GM21619 (cell line): ENCODE measurements at regions not wholly inside any gene's neighbourhood (a gene's known extent, or its start where the extent isn't known, plus 50 kb on each side); places are given as distances from the start of the nearest gene placed in this dataset.

Experiments used
- ATAC-seq: cut with Tn5 transposase; IDR thresholded peaks from one replicate; pipeline ENCODE4 v1.9.1; 2021; ENCODE audit not compliant: unreplicated experiment

DNA sequence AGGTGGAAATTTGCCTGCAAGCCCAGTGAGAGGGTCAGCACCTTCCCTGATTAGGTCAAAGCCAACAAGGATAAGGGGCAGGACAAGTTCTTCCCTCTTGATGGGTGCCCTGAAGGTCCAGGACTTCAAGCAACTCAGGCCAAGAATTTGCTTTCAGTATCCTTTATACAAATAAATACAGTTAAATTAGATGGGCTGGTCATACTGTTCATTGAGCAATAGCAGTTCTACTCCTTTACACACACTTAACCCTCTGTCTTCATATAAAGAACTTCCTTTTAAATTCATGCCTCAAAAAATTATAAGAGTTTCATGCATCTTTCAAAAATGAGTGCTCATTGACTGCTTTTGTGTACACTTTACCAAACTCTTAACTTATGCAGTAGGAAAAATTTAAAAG lies 392.0 kb downstream of the SPRY1 start:
- ATAC-seq: no peak

- ATAC-seq: no peak
These were observed 394.1 kb downstream of the SPRY1 start for GRCh38 chr4:123790681-123791080.

GRCh38 chr4:123802082-123802645 lies 405.6 kb downstream of the SPRY1 start:
- no peak for ATAC-seq

DNA sequence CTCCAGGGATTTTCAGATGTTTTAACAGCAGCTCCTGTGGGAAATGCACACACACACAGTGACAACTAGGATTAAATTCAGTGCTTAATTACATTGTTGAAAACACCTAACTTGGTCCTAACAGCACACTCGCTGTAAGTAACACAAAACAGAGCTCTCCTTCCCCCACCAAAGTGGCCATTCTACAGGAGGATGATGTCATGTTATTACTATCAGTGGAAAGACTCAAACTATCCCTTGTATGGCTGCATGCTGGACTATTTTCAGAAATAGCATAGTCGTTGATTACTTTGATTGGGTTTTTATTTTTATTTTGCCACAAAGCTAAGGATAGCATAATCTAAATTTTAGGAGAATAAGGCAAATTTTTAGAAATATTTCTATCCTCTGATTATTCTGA lies 406.3 kb downstream of the SPRY1 start:
- ATAC-seq: no peak

DNA sequence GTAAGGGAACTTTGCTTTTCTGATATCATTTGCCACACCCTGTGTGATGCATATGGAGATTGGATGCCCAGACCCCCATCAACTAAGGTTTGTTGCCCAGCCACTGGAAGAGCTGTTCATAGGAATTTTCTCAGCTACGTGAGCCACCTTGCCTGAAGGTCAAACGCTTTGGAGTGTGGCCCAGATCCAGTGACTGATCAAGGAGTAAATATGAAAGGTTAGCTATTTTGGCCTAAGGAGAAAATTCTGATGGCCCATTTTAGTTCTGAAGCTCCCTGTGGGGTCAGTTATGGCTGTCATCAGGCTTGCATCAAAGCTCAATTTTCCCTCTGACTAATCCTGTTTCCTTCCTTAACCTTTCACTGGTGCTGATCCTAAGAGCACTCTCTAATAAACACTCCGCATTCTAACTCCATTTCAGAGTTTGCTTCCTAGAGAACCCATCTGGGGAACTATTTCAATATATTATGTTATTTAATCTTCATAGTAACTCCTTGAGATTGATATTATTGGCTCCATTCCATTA lies 407.7 kb downstream of the SPRY1 start:
- no peak for ATAC-seq

GRCh38 chr4:123806056-123806455 lies 409.5 kb downstream of the SPRY1 start:
- no peak for ATAC-seq

DNA sequence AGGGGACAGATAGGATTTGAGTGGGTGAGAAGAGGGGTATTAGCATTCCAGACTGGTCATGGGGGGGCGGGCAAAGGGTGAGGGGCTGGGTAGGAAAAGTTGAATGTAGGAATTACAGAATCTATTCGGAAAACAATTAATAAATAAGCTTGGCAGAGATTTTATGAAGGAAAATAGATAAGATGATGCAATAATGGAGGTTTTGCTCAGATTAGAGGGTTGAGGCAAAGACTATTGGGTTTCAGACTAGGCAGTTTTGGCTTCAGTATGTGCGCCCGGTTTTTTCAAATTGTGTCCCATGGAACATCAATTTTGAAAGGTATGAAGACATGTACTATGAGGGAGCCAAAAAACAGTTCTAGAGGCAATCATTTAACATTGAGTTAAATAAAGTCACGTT lies 410.6 kb downstream of the SPRY1 start:
- no peak for ATAC-seq

DNA sequence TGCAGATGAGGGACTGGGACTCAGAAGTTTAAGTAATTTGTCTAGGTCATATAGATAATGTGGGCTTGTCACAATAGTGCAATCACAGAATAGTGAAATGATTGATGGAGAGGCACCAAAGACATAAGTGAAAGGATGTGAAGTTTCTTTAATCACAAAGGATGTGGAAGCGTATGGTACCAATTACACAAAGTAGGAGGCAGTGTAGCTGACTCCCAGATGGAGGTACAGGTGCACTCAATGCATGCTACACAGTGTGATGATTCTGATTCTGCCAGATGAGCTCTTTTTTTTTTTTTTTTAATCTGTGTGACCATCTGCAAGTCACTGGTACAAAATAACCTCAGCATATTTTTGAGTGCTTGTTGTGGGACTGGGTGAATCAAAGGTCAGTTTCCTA lies 411.3 kb downstream of the SPRY1 start:
- ATAC-seq: no peak

DNA sequence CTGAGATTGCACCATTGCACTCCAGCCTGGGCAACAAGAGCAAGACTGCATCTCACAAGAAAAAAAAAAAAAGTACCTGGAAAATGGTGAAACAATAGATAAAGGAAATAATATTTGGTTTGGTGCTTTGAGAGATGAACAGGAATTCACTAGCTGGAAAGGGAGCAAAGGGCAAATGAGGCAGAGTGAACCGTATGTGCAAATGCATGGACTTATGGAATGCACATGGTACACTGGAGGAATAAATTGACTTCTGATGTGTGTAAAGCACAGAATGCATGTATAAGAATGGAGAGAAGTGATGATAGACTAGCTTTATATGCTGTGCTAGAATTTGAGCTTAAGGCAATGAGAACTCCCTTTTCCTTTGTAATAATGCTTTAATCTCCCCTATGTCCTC lies 413.3 kb downstream of the SPRY1 start:
- no peak for ATAC-seq

DNA sequence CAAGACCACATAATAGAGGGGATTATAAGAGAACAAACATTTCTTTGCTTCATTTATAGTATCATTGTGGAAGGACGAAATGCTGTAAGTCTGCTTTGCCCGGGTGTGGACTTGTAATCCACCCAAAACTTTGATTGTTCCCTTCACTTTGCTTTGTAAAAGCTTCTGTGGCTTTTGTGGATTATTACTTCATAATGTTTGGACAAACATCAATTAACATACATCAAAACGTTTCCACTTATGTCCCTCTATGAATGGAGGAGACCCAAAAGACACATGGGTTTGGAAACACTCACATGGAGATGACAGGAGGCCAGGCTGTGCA lies 415.4 kb downstream of the SPRY1 start:
- ATAC-seq: no peak

DNA sequence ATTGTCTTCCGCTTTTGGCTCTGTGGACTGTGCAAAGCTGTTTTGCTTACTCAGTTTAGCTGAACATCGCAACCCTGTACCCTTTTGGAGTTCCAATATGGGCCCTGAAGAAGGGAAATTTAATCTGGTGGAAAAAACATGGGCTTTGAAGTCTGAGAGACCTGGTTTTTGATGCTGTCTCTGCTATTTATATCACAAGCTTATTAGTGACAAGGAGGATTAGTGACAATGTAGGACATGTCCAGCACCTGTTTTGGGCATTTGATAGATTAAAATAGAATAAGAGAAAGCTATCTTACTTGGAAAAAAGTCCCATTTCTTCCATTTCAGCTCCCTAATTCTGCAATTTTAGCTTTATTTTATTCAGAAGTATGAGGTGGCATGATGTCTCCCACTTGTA lies 417.3 kb downstream of the SPRY1 start:
- ATAC-seq: no peak

GRCh38 chr4:123816462-123816861 lies 419.9 kb downstream of the SPRY1 start:
- no peak for ATAC-seq

GRCh38 chr4:123817025-123817688 lies 420.6 kb downstream of the SPRY1 start:
- ATAC-seq: no peak

DNA sequence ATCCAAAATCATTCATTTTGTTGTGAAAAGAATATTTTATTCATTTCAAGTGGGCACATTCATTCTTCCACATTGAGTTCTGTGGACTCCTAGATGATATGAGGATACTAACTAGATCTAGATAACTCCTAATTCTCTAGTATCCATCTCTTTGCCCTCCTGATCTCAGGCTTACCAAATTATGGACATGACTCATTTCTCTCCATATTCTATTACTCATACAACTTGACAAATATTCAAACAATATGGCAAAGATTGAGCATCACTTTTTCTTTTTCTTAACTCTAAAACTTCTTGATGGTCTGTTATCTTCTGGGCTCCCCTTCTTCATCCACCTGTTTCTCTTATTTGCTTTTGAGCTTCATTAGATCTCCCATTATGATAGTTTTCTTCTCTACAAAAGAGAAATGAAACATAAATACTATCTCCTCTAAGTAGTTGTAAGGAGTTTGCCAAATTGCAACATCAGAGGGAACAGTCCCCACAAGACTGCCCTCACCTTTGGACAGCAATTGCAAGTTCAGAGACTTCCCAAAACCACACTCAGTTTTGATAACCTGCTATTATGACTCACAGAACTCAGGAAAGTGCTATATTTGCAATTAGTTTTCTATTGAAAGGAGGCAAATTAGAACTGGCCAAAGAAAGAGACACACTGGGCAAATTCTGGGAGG lies 422.9 kb downstream of the SPRY1 start:
- ATAC-seq: no peak

- ATAC-seq: no peak
These were observed 425.3 kb downstream of the SPRY1 start for GRCh38 chr4:123821861-123822260.

GRCh38 chr4:123822353-123822752 lies 425.8 kb downstream of the SPRY1 start:
- ATAC-seq: no peak

DNA sequence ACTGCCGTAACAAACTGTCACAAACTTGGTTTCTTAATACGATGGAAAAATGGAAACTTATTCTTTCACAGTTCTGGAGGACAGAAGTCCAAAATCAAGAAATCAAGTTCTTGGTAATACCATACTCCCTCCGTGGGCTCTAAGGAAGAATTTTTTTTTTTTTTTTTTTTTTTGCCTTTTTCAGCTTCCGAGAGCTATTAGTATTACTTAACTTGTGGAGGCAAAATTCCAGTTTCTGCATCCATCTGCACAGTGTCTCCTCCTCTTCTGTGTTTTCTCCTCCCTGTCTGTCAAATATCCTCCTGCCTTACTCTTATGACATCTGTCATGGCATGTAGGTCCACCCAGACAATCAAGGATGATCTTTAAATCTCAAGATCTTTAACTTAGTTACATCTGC lies 426.6 kb downstream of the SPRY1 start:
- no peak for ATAC-seq

DNA sequence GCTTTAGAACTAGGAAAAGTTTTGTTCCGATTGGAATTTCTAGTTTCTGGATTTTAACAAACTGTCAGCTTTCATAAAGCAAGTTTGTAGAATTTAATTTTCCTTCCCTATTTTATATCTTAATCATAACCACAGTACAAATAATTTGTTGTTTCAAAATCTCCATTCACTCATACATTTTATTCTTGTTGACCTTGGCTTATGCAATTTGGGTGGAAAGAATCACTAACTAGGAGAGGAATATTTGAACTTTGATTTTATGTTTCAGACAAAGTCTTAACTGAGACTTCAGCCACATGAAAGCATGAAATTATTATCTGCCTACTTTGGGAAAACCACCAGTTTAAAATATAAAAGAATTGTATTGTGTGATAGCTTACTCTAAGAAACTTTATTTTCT lies 427.9 kb downstream of the SPRY1 start:
- ATAC-seq: no peak

- no peak for ATAC-seq
These were observed 429.1 kb downstream of the SPRY1 start for GRCh38 chr4:123825596-123826291.

GRCh38 chr4:123826896-123827295 lies 430.3 kb downstream of the SPRY1 start:
- ATAC-seq: no peak

- no peak for ATAC-seq
These were observed 430.9 kb downstream of the SPRY1 start for GRCh38 chr4:123827511-123827910.

GRCh38 chr4:123830930-123831329 lies 434.3 kb downstream of the SPRY1 start:
- ATAC-seq: no peak
